Esophagus (tissue), 2 donors: ENCODE measurements at regions not wholly inside any gene's neighbourhood (a gene's known extent, or its start where the extent isn't known, plus 50 kb on each side); places are given as distances from the start of the nearest gene placed in this dataset.

Experiments
- H3K27ac ChIP-seq, 2 donors: one replicate each; pipeline ENCODE4 v1.5.1; 2013; ENCODE audit warnings: low read depth in 2 of 2, mild to moderate bottlenecking in 2 of 2, inconsistent platforms in 1 of 2, low read length in 1 of 2, moderate library complexity in 1 of 2
- H3K27me3 ChIP-seq, 2 donors: one replicate each; pipeline ENCODE4 v1.6.1; 2013; ENCODE audit warnings: low read length in 2 of 2, control low read depth in 1 of 2, mild to moderate bottlenecking in 1 of 2; ENCODE audit not compliant: insufficient read depth in 2 of 2, control insufficient read depth in 1 of 2
- H3K36me3 ChIP-seq, 2 donors: one replicate each; pipeline ENCODE4 v1.6.1; 2013; ENCODE audit warnings: low read length in 1 of 2; ENCODE audit not compliant: control insufficient read depth in 2 of 2, insufficient read depth in 2 of 2
- H3K4me1 ChIP-seq, 2 donors: one replicate each; pipeline ENCODE4 v1.6.1; 2013; ENCODE audit warnings: low read length in 1 of 2; ENCODE audit not compliant: control insufficient read depth in 2 of 2, insufficient read depth in 2 of 2
- H3K4me3 ChIP-seq, 2 donors: one replicate each; pipeline ENCODE4 v1.5.1; 2013; ENCODE audit warnings: low read length in 2 of 2, mild to moderate bottlenecking in 2 of 2, low read depth in 1 of 2, moderate library complexity in 1 of 2
- H3K9me3 ChIP-seq, 2 donors: one replicate each; pipeline ENCODE4 v1.6.1; 2013; ENCODE audit warnings: mild to moderate bottlenecking in 2 of 2, low read depth in 1 of 2, low read length in 1 of 2, moderate library complexity in 1 of 2; ENCODE audit not compliant: control insufficient read depth in 2 of 2, insufficient read depth in 1 of 2
- WGBS, 2 donors: extraction: QIAGEN DNeasy Blood & Tissue Kit; methylation state at CpG; one replicate each; pipeline ENCODE4 v1.1.7; 2013; 5-methylcytosine and 5-hydroxymethylcytosine counted together
- donor health status: healthy with polysubstance abuse.
- donor health status: Bipolar disorder and iron deficiency.

DNA sequence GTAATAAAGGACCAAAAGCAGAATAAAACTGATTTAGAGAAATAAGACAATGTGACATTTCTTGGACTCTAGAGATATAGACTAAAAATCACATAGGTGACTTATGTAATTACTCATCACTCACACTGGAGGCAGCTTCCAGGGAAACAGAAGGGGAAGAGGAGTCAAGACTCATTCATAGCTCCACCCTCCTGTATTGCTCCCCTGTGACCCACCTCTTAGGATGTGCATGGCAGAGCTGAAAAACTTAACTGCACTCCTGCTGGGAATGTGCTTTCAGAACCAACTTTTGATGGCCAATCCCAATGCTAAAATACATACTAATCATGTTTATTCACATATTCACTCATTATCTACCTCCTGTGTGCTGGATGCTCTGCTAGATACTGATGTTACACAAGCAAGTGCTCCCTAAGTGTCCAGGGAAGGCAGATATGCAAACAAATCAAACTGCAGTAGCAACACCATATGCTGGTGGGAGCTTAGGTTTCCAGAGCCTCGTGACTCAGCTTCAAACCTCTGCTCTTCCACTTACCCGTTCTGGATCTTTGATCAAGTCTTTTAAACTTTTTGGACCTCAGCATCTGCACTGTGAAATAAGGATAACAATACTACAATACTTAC lies 316.1 kb downstream of the GALC start:
- H3K36me3 ChIP-seq: no peaks in the 10 kb centered on the region
- H3K27ac ChIP-seq: no peak overlapping the region
- 64 to 65% methylated on average over 2 of the region's 2 CpGs for WGBS, 2 donors
- no peaks in the 10 kb centered on the region for H3K4me1 ChIP-seq
- no peaks in the 10 kb centered on the region for H3K9me3 ChIP-seq
- no peak overlapping the region for H3K4me3 ChIP-seq
- H3K27me3 ChIP-seq: no peaks in the 10 kb centered on the region

DNA sequence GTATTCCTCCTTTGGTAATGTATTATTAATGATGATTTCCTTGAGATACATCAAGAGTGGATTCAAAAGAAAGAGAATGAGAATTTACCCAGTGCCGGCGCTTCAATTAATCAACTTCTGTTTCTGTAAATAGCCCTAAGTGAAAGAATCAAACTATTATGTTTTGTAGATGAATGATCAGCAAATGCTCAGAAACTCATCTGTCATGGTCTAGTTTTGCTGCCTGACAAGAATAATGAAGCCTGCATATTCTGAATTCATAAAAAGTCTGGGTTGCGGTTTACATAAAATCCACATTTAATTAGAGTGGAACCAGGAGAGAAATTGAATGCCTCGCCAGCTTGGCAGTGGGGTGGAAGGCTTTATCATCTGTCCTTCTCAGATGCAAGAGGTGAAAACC lies 325.3 kb downstream of the GALC start:
- H3K27ac ChIP-seq: no peak overlapping the region
- WGBS, 2 donors: 52 to 55% methylated on average over 4 of the region's 4 CpGs
- peaks cover 0 to 2% of the 10 kb centered on the region in 2 donors for H3K9me3 ChIP-seq
- H3K4me1 ChIP-seq: no peaks in the 10 kb centered on the region
- H3K27me3 ChIP-seq: no peaks in the 10 kb centered on the region
- H3K4me3 ChIP-seq: no peak overlapping the region
- no peaks in the 10 kb centered on the region for H3K36me3 ChIP-seq

DNA sequence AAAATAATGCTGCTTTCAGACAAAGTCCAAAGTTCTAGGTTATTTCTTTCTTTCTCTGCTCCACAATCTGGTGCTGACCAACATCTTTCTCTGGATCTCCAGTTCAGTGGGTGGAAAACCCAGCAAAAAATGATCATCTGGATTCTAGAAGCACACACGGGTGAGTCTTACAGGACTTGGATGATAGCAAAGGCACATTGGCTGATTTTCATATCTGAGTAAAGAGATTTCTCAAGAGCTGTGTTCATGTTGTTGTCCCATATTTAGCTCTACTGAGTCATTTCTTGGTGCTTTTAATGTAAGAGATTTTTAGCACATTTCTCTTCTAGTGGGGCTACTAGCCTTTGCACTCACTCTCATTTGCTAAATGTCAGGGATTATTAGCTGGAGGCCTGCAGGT lies 336.7 kb downstream of the GALC start:
- H3K4me3 ChIP-seq: no peak overlapping the region
- peaks cover 2 to 10% of the 10 kb centered on the region in 2 donors for H3K9me3 ChIP-seq
- WGBS, 2 donors: 78 to 82% methylated on average over 1 of the region's 1 CpG

DNA sequence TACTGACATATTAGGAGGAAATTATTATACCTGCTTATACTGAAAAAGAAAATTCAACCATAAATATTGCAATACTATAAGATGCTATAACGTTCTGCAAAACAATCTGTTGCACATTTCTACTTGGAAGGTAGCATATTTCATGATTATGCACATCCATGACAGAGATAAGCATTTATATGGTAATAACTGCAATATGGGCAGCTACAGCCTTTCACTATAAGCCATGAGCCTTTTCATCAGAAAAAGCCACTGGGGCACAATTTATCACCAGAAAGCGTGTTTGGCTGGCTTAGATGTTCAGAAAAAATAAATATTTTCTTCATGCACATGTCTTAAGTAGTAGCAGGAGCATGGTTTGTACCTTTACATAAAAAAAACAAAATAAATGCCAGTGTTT lies 340.7 kb downstream of the GALC start:
- Histone ChIP-seq H3K27ac (no peak overlapping the region), H3K4me3 (no peak overlapping the region), H3K36me3 (no peaks in the 10 kb centered on the region), H3K27me3 (no peaks in the 10 kb centered on the region), H3K9me3 (peaks cover 5 to 8% of the 10 kb centered on the region in 2 donors), H3K4me1 (no peaks in the 10 kb centered on the region)
- WGBS, 2 donors: 71 to 76% methylated on average over 2 of the region's 2 CpGs

More for the DNA sequence above, 336.7 kb downstream of the GALC start:
- H3K27ac ChIP-seq: no peak overlapping the region
- no peaks in the 10 kb centered on the region for H3K36me3 ChIP-seq
- H3K27me3 ChIP-seq: no peaks in the 10 kb centered on the region
- H3K4me1 ChIP-seq: no peaks in the 10 kb centered on the region

DNA sequence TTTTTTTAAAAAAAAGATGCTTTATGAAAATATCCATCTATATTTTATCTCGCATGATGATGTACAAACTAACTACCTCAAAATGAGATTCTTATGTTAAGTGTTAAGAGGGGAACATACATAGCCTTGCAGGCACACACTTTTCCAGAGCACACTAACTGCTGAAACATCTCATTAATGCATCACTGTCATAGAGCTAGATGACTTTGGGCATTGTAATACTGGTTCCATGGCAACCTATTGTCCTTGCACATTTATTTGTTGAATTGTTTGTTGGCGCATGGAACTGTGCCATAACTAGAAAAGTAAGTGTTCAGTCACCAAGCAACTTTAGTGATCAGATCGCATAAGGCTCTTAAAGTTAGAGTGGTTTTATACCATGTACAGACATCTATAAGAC lies 348.3 kb downstream of the GALC start:
- 80 to 85% methylated on average over 3 of the region's 3 CpGs for WGBS, 2 donors
- no peaks in the 10 kb centered on the region for H3K4me1 ChIP-seq
- no peak overlapping the region for H3K4me3 ChIP-seq
- no peaks in the 10 kb centered on the region for H3K27me3 ChIP-seq
- H3K36me3 ChIP-seq: no peaks in the 10 kb centered on the region
- H3K9me3 ChIP-seq: peaks cover 2% of the 10 kb centered on the region in 2 donors
- no peak overlapping the region for H3K27ac ChIP-seq

DNA sequence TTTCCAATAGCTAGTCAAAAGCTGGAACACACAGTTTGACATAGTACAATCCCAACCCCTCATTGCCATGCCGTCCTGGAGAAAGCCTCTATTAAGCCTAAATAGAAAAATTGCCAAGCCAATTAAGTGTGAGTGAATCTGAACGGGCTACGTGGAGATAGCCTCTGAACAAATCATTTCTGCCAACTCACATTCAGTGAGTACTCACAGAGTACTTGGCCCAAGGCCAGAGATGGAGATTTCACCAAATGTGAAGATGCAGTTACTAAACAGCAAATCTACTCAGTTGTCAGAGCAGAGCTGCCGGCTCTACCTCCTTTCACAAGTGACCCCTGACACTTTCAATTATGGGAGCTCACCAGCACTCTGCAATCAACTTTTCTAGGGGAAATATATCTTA lies 350.0 kb downstream of the GALC start:
- H3K9me3 ChIP-seq: no peaks in the 10 kb centered on the region
- no peaks in the 10 kb centered on the region for H3K27me3 ChIP-seq
- H3K27ac ChIP-seq: no peak overlapping the region
- 49 to 53% methylated on average over 4 of the region's 4 CpGs for WGBS, 2 donors
- H3K4me1 ChIP-seq: no peaks in the 10 kb centered on the region
- no peak overlapping the region for H3K4me3 ChIP-seq
- no peaks in the 10 kb centered on the region for H3K36me3 ChIP-seq

DNA sequence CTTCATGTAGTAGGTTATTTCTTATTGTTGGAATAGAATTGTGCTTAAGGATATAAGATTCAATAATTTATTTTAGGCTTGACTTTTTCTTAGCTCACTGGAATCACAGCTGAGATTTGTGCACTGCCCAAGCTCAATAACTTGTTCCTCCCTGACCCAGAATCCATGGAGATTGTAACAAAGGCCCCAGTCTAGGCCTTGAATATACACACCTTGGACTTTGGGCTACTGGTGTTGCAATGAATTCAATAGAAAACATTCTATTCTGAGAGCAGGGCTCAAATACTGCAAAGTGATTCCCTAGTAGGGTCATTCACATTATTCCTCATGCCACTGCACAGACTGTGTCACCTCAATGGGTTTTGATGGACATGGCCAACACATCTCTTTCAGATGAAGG lies 352.4 kb downstream of the GALC start:
- Histone ChIP-seq H3K4me1 (no peaks in the 10 kb centered on the region), H3K27me3 (no peaks in the 10 kb centered on the region), H3K9me3 (no peaks in the 10 kb centered on the region), H3K4me3 (no peak overlapping the region), H3K27ac (no peak overlapping the region), H3K36me3 (no peaks in the 10 kb centered on the region)

DNA sequence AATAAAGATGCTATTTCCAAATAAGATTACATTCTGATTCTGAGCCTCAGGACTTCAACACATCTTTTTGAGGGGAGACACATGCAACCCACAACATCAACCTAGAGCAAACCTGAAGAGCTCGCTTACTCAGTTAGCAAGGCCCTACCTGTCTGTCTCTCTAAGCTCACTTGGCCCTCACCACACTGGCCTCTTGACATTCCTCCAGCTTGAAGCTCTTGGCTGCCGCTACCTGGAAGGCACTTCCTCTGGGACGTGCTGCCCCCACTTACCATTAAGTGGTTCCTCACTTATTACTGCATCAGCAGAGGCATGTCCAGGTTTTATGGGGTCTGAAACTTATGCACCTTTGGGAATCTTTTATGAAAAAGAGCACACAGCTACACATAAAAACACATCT lies 354.8 kb downstream of the GALC start:
- Histone ChIP-seq H3K27me3 (no peaks in the 10 kb centered on the region), H3K36me3 (no peaks in the 10 kb centered on the region), H3K9me3 (no peaks in the 10 kb centered on the region), H3K4me1 (no peaks in the 10 kb centered on the region), H3K27ac (no peak overlapping the region), H3K4me3 (no peak overlapping the region)
- 85 to 86% methylated on average over 3 of the region's 3 CpGs for WGBS, 2 donors

DNA sequence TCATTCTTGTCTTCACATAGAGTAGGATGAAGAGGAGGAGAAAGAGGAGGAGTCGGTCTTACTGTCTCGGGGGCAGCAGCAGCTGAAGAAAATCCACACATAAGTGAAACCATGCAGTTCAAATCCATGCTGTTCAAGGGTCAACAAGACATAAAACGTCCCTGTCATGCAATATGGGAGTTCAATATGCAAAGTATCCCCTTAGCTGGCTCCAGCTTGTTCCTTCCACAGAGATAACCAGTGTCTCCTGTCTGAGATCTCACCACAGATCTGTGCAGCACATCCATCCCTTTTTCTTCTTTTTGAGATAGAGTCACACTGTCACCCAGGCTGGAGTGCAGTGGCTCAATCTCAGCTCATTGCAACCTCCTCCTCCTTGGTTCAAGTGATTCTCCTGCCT lies 357.5 kb downstream of the GALC start:
- 55 to 61% methylated on average over 3 of the region's 3 CpGs for WGBS, 2 donors
- Histone ChIP-seq H3K36me3 (no peaks in the 10 kb centered on the region), H3K4me1 (no peaks in the 10 kb centered on the region), H3K4me3 (no peak overlapping the region), H3K27ac (no peak overlapping the region), H3K27me3 (no peaks in the 10 kb centered on the region), H3K9me3 (no peaks in the 10 kb centered on the region)

DNA sequence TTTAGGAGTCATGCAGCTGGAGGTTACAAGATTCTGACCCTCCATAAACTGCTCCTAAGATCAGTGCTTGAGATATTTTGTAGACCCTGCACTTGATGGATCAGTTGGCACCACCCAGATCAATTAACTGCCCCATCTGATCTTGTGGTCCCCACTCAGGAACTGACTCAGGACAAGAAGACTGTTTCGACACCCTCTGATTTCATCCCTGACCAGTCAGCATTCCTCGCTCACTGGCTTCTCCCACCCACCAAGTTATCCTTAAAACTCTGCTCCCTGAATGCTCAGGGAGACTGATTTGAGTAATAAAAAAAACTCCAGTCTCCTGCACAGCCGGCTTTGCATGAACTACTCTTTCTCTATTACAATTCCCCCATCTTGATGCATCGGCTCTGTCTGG lies 360.2 kb downstream of the GALC start:
- Histone ChIP-seq H3K4me3 (no peak overlapping the region), H3K36me3 (no peaks in the 10 kb centered on the region), H3K4me1 (no peaks in the 10 kb centered on the region), H3K9me3 (no peaks in the 10 kb centered on the region), H3K27me3 (no peaks in the 10 kb centered on the region), H3K27ac (no peak overlapping the region)
- 89 to 93% methylated on average over 4 of the region's 4 CpGs for WGBS, 2 donors
